NCI-H524 (cell line): ENCODE measurements at regions not wholly inside any gene's neighbourhood (a gene's known extent, or its start where the extent isn't known, plus 50 kb on each side); places are given as distances from the start of the nearest gene placed in this dataset.
"Not testable (repeated sequence)": the region's sequence is repeated elsewhere in the genome, so short reads cannot be mapped to it uniquely, and the experiment has no call there.

Experiments
- DNase-seq, 2 experiments: peaks; one replicate each; lab custom pipeline; 2025; lab: John Stamatoyannopoulos, UW

- no peak for DNase-seq
These were observed 51.6 kb upstream of the BLTP1 start for GRCh38 chr4:122100508-122100907.

- no peak for DNase-seq
These were observed 52.2 kb upstream of the BLTP1 start for GRCh38 chr4:122099896-122100295.

- no peak for DNase-seq
These were observed 60.2 kb upstream of the BLTP1 start for GRCh38 chr4:122091836-122092405.

GRCh38 chr4:122091397-122091796 is 60.7 kb upstream of the BLTP1 start:
- no peak for DNase-seq

GRCh38 chr4:122090989-122091388 is 61.1 kb upstream of the BLTP1 start:
- no peak for DNase-seq

GRCh38 chr4:122086338-122087065 is 65.6 kb upstream of the BLTP1 start:
- no peak for DNase-seq

- no peak for DNase-seq
These were observed 68.1 kb upstream of the BLTP1 start for GRCh38 chr4:122083989-122084388.

- no peak for DNase-seq
These were observed 68.8 kb upstream of the BLTP1 start for GRCh38 chr4:122083351-122083750.

GRCh38 chr4:122082661-122083060 is 69.5 kb upstream of the BLTP1 start:
- no peak for DNase-seq

GRCh38 chr4:122077653-122078052 is 74.5 kb upstream of the BLTP1 start:
- not testable (repeated sequence) for DNase-seq

GRCh38 chr4:122076835-122077234 is 75.3 kb upstream of the BLTP1 start:
- DNase-seq = peak in 1 of 2 experiments; percentile 1

GRCh38 chr4:122073615-122074014 is 78.5 kb upstream of the BLTP1 start:
- peak; percentile 73 to 80 for DNase-seq

GRCh38 chr4:122065915-122066314 is 86.2 kb upstream of the BLTP1 start:
- peak; percentile 28 to 59 for DNase-seq

GRCh38 chr4:122065149-122065548 is 87.0 kb upstream of the BLTP1 start:
- no peak for DNase-seq

- DNase-seq = no peak
These were observed 98.9 kb upstream of the BLTP1 start for GRCh38 chr4:122053186-122053585.

GRCh38 chr4:122052677-122053076 is 99.5 kb upstream of the BLTP1 start:
- DNase-seq = no peak

GRCh38 chr4:122050841-122051240 is 99.0 kb upstream of the TRPC3 start:
- no peak for DNase-seq

GRCh38 chr4:122047456-122048425 is 95.9 kb upstream of the TRPC3 start:
- DNase-seq = no peak

GRCh38 chr4:122046255-122046654 is 94.4 kb upstream of the TRPC3 start:
- DNase-seq = no peak

- DNase-seq = peak; percentile 76 to 82
These were observed 93.7 kb upstream of the TRPC3 start for GRCh38 chr4:122045533-122045932.

- DNase-seq = no peak
These were observed 92.6 kb upstream of the TRPC3 start for GRCh38 chr4:122044501-122044900.

GRCh38 chr4:122041312-122041711 is 89.5 kb upstream of the TRPC3 start:
- no peak for DNase-seq

- DNase-seq = no peak
These were observed 87.0 kb upstream of the TRPC3 start for GRCh38 chr4:122038896-122039295.
